ENCODE measurements at regions not wholly inside any gene's neighbourhood (a gene's known extent, or its start where the extent isn't known, plus 50 kb on each side); places are given as distances from the start of the nearest gene placed in this dataset.

DNA sequence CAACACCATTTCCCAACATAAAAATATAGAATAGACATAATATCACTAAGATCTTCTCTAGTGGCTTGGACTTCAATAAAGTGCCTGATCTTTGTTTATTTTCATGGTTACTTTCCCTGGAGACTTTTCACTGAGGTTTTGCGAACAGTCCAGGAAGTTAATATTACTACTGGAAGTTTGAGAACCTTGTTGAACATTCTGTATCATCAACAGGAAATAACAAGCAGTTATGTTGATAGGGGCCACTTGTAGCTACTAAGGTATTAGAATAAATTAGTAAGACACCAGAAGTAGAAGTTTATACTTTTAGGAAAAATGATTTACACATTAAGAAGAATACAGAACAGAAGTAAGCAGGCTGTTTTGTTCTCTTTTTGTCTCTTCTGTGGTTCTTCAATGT, 180.2 kb downstream of the TFAP2B start:
- no peaks in the 10 kb centered on the region for H3K36me3 ChIP-seq (ENCODE audit: control insufficient read depth in 2 of 2, insufficient read depth in 1 of 2, low read length in 2 of 2)
- ChIA-PET CTCF (no interaction called here), POLR2A (no interaction called here)
- no peaks in the 10 kb centered on the region for H3K9me3 ChIP-seq (ENCODE audit: control insufficient read depth, insufficient read depth, low read depth, low read length)
- H3K4me1 ChIP-seq (ENCODE audit: control insufficient read depth, insufficient read depth, low read length): no peaks in the 10 kb centered on the region
- no peak overlapping the region for H3K27ac ChIP-seq (ENCODE audit: extremely low read depth, low read depth, low read length)
- TF ChIP-seq ZEB2 (tag by site-specific recombination; IDR thresholded peaks at IDR 0.05): no peak
- no peak for TF ChIP-seq ZNF121 (tag by site-specific recombination; IDR thresholded peaks at IDR 0.05)
- no peak for TF ChIP-seq ZNF311 (tag by site-specific recombination; IDR thresholded peaks at IDR 0.05; ENCODE audit: borderline replicate concordance)
- no peak for TF ChIP-seq ZSCAN16 (tag by site-specific recombination; IDR thresholded peaks at IDR 0.05)
- no peak for TF ChIP-seq ZNF16 (tag by site-specific recombination; IDR thresholded peaks at IDR 0.05; ENCODE audit: low read depth)
- TF ChIP-seq KLF9 (tag by site-specific recombination; IDR thresholded peaks at IDR 0.05; ENCODE audit: low read depth): no peak
- TF ChIP-seq GLIS1 (tag by site-specific recombination; IDR thresholded peaks at IDR 0.05): no peak
- TF ChIP-seq, protein P1, sequence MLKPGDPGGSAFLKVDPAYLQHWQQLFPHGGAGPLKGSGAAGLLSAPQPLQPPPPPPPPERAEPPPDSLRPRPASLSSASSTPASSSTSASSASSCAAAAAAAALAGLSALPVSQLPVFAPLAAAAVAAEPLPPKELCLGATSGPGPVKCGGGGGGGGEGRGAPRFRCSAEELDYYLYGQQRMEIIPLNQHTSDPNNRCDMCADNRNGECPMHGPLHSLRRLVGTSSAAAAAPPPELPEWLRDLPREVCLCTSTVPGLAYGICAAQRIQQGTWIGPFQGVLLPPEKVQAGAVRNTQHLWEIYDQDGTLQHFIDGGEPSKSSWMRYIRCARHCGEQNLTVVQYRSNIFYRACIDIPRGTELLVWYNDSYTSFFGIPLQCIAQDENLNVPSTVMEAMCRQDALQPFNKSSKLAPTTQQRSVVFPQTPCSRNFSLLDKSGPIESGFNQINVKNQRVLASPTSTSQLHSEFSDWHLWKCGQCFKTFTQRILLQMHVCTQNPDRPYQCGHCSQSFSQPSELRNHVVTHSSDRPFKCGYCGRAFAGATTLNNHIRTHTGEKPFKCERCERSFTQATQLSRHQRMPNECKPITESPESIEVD (tag by site-specific recombination; IDR thresholded peaks at IDR 0.05): no peak
- TF ChIP-seq, protein P2, sequence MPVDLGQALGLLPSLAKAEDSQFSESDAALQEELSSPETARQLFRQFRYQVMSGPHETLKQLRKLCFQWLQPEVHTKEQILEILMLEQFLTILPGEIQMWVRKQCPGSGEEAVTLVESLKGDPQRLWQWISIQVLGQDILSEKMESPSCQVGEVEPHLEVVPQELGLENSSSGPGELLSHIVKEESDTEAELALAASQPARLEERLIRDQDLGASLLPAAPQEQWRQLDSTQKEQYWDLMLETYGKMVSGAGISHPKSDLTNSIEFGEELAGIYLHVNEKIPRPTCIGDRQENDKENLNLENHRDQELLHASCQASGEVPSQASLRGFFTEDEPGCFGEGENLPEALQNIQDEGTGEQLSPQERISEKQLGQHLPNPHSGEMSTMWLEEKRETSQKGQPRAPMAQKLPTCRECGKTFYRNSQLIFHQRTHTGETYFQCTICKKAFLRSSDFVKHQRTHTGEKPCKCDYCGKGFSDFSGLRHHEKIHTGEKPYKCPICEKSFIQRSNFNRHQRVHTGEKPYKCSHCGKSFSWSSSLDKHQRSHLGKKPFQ (tag by site-specific recombination; IDR thresholded peaks at IDR 0.05): no peak
- no peak for TF ChIP-seq ZNF214 (tag by site-specific recombination; IDR thresholded peaks at IDR 0.05; ENCODE audit: borderline replicate concordance)
- TF ChIP-seq ZNF530 (tag by site-specific recombination; IDR thresholded peaks at IDR 0.05; ENCODE audit: low read depth): no peak
- TF ChIP-seq ZNF155 (tag by site-specific recombination; IDR thresholded peaks at IDR 0.05): no peak
- TF ChIP-seq ZNF785 (tag by site-specific recombination; IDR thresholded peaks at IDR 0.05): no peak
- TF ChIP-seq HOXD13 (CRISPR knock-in tag; IDR thresholded peaks at IDR 0.05; ENCODE audit: borderline replicate concordance): no peak
- TF ChIP-seq, protein P3, sequence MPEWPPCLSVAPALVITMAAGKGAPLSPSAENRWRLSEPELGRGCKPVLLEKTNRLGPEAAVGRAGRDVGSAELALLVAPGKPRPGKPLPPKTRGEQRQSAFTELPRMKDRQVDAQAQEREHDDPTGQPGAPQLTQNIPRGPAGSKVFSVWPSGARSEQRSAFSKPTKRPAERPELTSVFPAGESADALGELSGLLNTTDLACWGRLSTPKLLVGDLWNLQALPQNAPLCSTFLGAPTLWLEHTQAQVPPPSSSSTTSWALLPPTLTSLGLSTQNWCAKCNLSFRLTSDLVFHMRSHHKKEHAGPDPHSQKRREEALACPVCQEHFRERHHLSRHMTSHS (tag by site-specific recombination; IDR thresholded peaks at IDR 0.05): no peak
- TF ChIP-seq, protein P4, sequence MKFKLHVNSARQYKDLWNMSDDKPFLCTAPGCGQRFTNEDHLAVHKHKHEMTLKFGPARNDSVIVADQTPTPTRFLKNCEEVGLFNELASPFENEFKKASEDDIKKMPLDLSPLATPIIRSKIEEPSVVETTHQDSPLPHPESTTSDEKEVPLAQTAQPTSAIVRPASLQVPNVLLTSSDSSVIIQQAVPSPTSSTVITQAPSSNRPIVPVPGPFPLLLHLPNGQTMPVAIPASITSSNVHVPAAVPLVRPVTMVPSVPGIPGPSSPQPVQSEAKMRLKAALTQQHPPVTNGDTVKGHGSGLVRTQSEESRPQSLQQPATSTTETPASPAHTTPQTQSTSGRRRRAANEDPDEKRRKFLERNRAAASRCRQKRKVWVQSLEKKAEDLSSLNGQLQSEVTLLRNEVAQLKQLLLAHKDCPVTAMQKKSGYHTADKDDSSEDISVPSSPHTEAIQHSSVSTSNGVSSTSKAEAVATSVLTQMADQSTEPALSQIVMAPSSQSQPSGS (tag by site-specific recombination; IDR thresholded peaks at IDR 0.05; ENCODE audit: low read depth): no peak
- no peak for TF ChIP-seq MZF1 (tag by site-specific recombination; IDR thresholded peaks at IDR 0.05; ENCODE audit: borderline replicate concordance)
- no peak for TF ChIP-seq ZNF670 (tag by site-specific recombination; IDR thresholded peaks at IDR 0.05; ENCODE audit: low read depth)
- TF ChIP-seq HOXC10 (CRISPR knock-in tag; IDR thresholded peaks at IDR 0.05): no peak
- TF ChIP-seq ZNF157 (tag by site-specific recombination; IDR thresholded peaks at IDR 0.05): no peak
- H3K4me3 ChIP-seq (ENCODE audit: low read depth, low read length): no peak overlapping the region

DNA sequence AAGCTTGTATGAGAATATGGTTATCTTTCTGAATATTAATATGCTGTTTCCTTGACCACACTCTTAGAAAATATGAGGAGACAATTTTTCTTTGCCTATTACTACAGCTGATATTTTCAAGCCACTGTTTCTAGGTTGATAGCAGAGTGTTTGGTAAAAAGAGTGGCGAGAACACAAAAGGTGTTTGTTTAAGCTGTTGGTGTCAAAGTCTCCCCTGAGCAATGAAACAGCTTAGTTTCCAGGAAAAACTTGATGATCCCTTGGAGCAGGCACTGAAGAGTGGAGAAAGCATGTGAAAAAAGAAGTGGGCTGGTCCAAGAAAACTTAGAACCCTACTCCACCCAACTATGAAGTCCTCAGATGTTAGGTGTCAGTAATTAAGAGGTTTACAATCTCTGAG, 182.7 kb downstream of the TFAP2B start:
- Histone ChIP-seq H3K4me3 (ENCODE audit: low read depth, low read length) (no peak overlapping the region), H3K4me1 (ENCODE audit: control insufficient read depth, insufficient read depth, low read length) (no peaks in the 10 kb centered on the region), H3K36me3 (ENCODE audit: control insufficient read depth in 2 of 2, insufficient read depth in 1 of 2, low read length in 2 of 2) (no peaks in the 10 kb centered on the region), H3K27ac (ENCODE audit: extremely low read depth, low read depth, low read length) (no peak overlapping the region), H3K9me3 (ENCODE audit: control insufficient read depth, insufficient read depth, low read depth, low read length) (no peaks in the 10 kb centered on the region)
- CTCF ChIA-PET: no interaction called here
- POLR2A ChIA-PET: no interaction called here
- TF ChIP-seq, protein P5, sequence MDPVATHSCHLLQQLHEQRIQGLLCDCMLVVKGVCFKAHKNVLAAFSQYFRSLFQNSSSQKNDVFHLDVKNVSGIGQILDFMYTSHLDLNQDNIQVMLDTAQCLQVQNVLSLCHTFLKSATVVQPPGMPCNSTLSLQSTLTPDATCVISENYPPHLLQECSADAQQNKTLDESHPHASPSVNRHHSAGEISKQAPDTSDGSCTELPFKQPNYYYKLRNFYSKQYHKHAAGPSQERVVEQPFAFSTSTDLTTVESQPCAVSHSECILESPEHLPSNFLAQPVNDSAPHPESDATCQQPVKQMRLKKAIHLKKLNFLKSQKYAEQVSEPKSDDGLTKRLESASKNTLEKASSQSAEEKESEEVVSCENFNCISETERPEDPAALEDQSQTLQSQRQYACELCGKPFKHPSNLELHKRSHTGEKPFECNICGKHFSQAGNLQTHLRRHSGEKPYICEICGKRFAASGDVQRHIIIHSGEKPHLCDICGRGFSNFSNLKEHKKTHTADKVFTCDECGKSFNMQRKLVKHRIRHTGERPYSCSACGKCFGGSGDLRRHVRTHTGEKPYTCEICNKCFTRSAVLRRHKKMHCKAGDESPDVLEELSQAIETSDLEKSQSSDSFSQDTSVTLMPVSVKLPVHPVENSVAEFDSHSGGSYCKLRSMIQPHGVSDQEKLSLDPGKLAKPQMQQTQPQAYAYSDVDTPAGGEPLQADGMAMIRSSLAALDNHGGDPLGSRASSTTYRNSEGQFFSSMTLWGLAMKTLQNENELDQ (tag by site-specific recombination; IDR thresholded peaks at IDR 0.05; ENCODE audit: low read depth): no peak
- TF ChIP-seq ZNF37A (tag by site-specific recombination; IDR thresholded peaks at IDR 0.05): no peak
- TF ChIP-seq ZNF354C (tag by site-specific recombination; IDR thresholded peaks at IDR 0.05; ENCODE audit: borderline replicate concordance, low read depth): no peak
- no peak for TF ChIP-seq OSR2 (tag by site-specific recombination; IDR thresholded peaks at IDR 0.05)

Measured in HEK293 (cell line).